Keratinocyte (primary cell): ENCODE measurements at regions not wholly inside any gene's neighbourhood (a gene's known extent, or its start where the extent isn't known, plus 50 kb on each side); places are given as distances from the start of the nearest gene placed in this dataset.
"Not testable (repeated sequence)": the region's sequence is repeated elsewhere in the genome, so short reads cannot be mapped to it uniquely, and the experiment has no call there.

ENCODE experiments used
- DNase-seq: peaks from one replicate; pipeline ENCODE4 v3.0.0-alpha.2; 2011; ENCODE audit warnings: low read depth, missing footprints, low spot score
- FAIRE-seq: peaks from 2 replicates; lab custom pipeline; 2011; peaks lifted over from hg19 to GRCh38; lab: Jason Lieb, UNC
- H2AFZ ChIP-seq: 2 replicates; pipeline ENCODE4 v1.6.0; 2012; ENCODE audit warnings: low read length, control low read depth, inconsistent platforms; ENCODE audit not compliant: control insufficient read depth
- H3K27ac ChIP-seq: 2 replicates; pipeline ENCODE4 v1.5.1; 2011; ENCODE audit warnings: low read length; ENCODE audit not compliant: control insufficient read depth, insufficient read depth
- H3K27me3 ChIP-seq: 3 replicates; pipeline ENCODE4 v1.6.0; 2011; ENCODE audit warnings: low read length; ENCODE audit not compliant: control insufficient read depth, insufficient read depth; ENCODE audit errors: extremely low read depth
- H3K36me3 ChIP-seq, 2 experiments: 2 replicates in 1 of 2; 3 replicates in 1 of 2; pipeline ENCODE4 v1.5.1; 2011; ENCODE audit warnings: low read length in 2 of 2, mild to moderate bottlenecking in 1 of 2; ENCODE audit not compliant: control insufficient read depth in 2 of 2, insufficient read depth in 2 of 2; ENCODE audit errors: extremely low read depth in 1 of 2
- H3K4me1 ChIP-seq: 3 replicates; pipeline ENCODE4 v1.5.1; 2011; ENCODE audit warnings: low read length; ENCODE audit not compliant: control insufficient read depth, insufficient read depth; ENCODE audit errors: extremely low read depth
- H3K4me2 ChIP-seq: 3 replicates; pipeline ENCODE4 v1.6.0; 2011; ENCODE audit warnings: low read depth, low read length; ENCODE audit not compliant: control insufficient read depth, insufficient read depth; ENCODE audit errors: extremely low read depth
- H3K4me3 ChIP-seq, 3 experiments: fragments of 200-600 bp in 1 of 3; sonication (generic) in 1 of 3; 2 replicates in 2 of 3; 3 replicates in 1 of 3; pipeline ENCODE4 v1.5.1; 2011 to 2016; ENCODE audit warnings: low read length in 3 of 3, mild to moderate bottlenecking in 3 of 3, control low read depth in 2 of 3, inconsistent platforms in 1 of 3, low read depth in 1 of 3, mixed read lengths in 1 of 3, mixed run types in 1 of 3, moderate library complexity in 1 of 3; ENCODE audit not compliant: control insufficient read depth in 2 of 3, insufficient read depth in 2 of 3; ENCODE audit errors: extremely low read depth in 1 of 3
- H3K79me2 ChIP-seq: 2 replicates; pipeline ENCODE4 v1.6.0; 2012; ENCODE audit warnings: low read length; ENCODE audit not compliant: control insufficient read depth, insufficient read depth
- H3K9ac ChIP-seq: 3 replicates; pipeline ENCODE4 v1.6.0; 2011; ENCODE audit warnings: low read length; ENCODE audit not compliant: control insufficient read depth, insufficient read depth; ENCODE audit errors: extremely low read depth
- H3K9me1 ChIP-seq: 3 replicates; pipeline ENCODE4 v1.6.0; 2011; ENCODE audit warnings: low read length; ENCODE audit not compliant: control insufficient read depth, insufficient read depth; ENCODE audit errors: extremely low read depth
- H3K9me3 ChIP-seq: 2 replicates; pipeline ENCODE4 v1.5.1; 2012; ENCODE audit warnings: low read depth, low read length; ENCODE audit not compliant: control insufficient read depth
- H4K20me1 ChIP-seq: 3 replicates; pipeline ENCODE4 v1.6.0; 2011; ENCODE audit warnings: low read length; ENCODE audit not compliant: control insufficient read depth, insufficient read depth; ENCODE audit errors: extremely low read depth
- EZH2 ChIP-seq: IDR thresholded peaks from one replicate; pipeline ENCODE4 v1.6.1; 2012; ENCODE audit warnings: inconsistent platforms, mild to moderate bottlenecking, low read length, moderate library complexity
- dilution Hi-C: fragments of 300-500 bp; cut with MboI; formaldehyde crosslinking; loops from one replicate; pipeline ENCODE4 v1.7.0; 2020; ENCODE audit warnings: low sequenced_read_pairs; ENCODE audit not compliant: extremely low pct_ligation_motif_present

DNA sequence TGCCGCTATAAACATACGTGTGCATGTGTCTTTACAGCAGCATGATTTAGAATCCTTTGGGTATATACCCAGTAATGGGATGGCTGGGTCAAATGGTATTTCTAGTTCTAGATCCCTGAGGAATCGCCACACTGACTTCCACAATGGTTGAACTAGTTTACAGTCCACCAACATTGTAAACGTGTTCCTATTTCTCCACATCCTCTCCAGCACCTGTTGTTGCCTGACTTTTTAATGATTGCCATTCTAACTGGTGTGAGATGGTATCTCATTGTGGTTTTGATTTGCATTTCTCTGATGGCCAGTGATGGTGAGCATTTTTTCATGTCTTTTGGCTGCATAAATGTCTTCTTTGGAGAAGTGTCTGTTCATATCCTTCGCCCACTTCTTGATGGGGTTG is 121.1 kb downstream of the CRYBB2 start:
- H3K4me3 ChIP-seq, H3K36me3 ChIP-seq, H4K20me1 ChIP-seq, FAIRE-seq, H3K27me3 ChIP-seq, dilution Hi-C loops, H3K4me1 ChIP-seq, H3K79me2 ChIP-seq, H2AFZ ChIP-seq, DNase-seq, H3K9me3 ChIP-seq, H3K9ac ChIP-seq, H3K27ac ChIP-seq, H3K4me2 ChIP-seq, H3K9me1 ChIP-seq: not testable (repeated sequence)

- H3K9ac ChIP-seq, DNase-seq, FAIRE-seq, H2AFZ ChIP-seq, dilution Hi-C loops, H3K4me3 ChIP-seq, H3K27me3 ChIP-seq, H3K4me2 ChIP-seq, H3K36me3 ChIP-seq, H3K9me3 ChIP-seq, H3K79me2 ChIP-seq, H3K27ac ChIP-seq, H4K20me1 ChIP-seq, H3K9me1 ChIP-seq, H3K4me1 ChIP-seq: not testable (repeated sequence)
These were observed 124.9 kb downstream of the CRYBB2 start for GRCh38 chr22:25344366-25344765.

GRCh38 chr22:25346859-25347751 is 127.7 kb downstream of the CRYBB2 start:
- DNase-seq (no peak), FAIRE-seq (no peak)
- Histone ChIP-seq H3K36me3 (peaks cover 5 to 10% of the 10 kb centered on the region in 2 experiments), H3K27ac (no peak overlapping the region), H3K27me3 (no peaks in the 10 kb centered on the region), H2AFZ (no peak overlapping the region), H3K9me1 (no peaks in the 10 kb centered on the region), H4K20me1 (no peaks in the 10 kb centered on the region), H3K9me3 (no peaks in the 10 kb centered on the region), H3K4me1 (no peaks in the 10 kb centered on the region), H3K9ac (no peak overlapping the region), H3K4me3 (no peak overlapping the region), H3K4me2 (no peak overlapping the region), H3K79me2 (no peaks in the 10 kb centered on the region)
- TF ChIP-seq EZH2: no peak
- dilution Hi-C loops: no loop called here
